Skeletal muscle satellite cell (primary cell): ENCODE measurements at regions not wholly inside any gene's neighbourhood (a gene's known extent, or its start where the extent isn't known, plus 50 kb on each side); places are given as distances from the start of the nearest gene placed in this dataset.
"Not testable (repeated sequence)": the region's sequence is repeated elsewhere in the genome, so short reads cannot be mapped to it uniquely, and the experiment has no call there.

Source experiments
- H3K27me3 ChIP-seq: 2 replicates; pipeline ENCODE4 v1.7.0; 2013; ENCODE audit warnings: low read length; ENCODE audit not compliant: control insufficient read depth, insufficient read depth
- H3K36me3 ChIP-seq: 2 replicates; pipeline ENCODE4 v1.7.0; 2013; ENCODE audit warnings: mild to moderate bottlenecking, control low read depth, low read length; ENCODE audit not compliant: insufficient read depth
- H3K4me1 ChIP-seq: 2 replicates; pipeline ENCODE4 v1.7.0; 2013; ENCODE audit warnings: low read length; ENCODE audit not compliant: control insufficient read depth, insufficient read depth
- H3K4me2 ChIP-seq: 2 replicates; pipeline ENCODE4 v1.7.0; 2013; ENCODE audit warnings: mild to moderate bottlenecking, low read length
- H3K4me3 ChIP-seq: 2 replicates; pipeline ENCODE4 v1.7.0; 2013; ENCODE audit warnings: low read length
- H3K9ac ChIP-seq: 2 replicates; pipeline ENCODE4 v1.7.0; 2013; ENCODE audit warnings: mild to moderate bottlenecking, low read depth, low read length, moderate library complexity
- H3K9me3 ChIP-seq: replicated peaks from 2 replicates; pipeline ENCODE4 v1.7.0; 2013; ENCODE audit warnings: mild to moderate bottlenecking, control low read depth, low read length

DNA sequence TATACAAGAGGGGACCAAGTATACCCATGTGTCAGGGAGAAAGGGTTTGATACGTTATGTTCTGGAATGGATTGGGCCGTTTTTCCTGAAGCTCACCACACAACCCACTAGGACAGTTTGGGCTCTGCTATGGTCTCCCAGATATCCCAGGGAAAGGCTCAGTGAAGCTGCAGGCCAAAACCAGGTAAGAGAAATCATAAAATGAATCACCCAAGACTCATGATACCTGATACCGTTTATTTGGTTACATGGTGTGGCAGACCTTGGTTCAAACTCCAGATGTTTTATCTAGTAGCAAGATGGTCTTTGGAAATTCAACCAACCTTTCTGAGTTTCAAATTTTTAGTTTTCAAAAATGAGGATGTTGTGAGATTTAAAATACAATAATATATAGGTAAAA, 177.6 kb downstream of the C12orf75 start:
- Histone ChIP-seq H3K9me3 (no peaks in the 10 kb centered on the region), H3K4me3 (no peak overlapping the region), H3K4me2 (no peak overlapping the region), H3K36me3 (no peaks in the 10 kb centered on the region), H3K4me1 (no peaks in the 10 kb centered on the region), H3K9ac (no peak overlapping the region), H3K27me3 (no peaks in the 10 kb centered on the region)

DNA sequence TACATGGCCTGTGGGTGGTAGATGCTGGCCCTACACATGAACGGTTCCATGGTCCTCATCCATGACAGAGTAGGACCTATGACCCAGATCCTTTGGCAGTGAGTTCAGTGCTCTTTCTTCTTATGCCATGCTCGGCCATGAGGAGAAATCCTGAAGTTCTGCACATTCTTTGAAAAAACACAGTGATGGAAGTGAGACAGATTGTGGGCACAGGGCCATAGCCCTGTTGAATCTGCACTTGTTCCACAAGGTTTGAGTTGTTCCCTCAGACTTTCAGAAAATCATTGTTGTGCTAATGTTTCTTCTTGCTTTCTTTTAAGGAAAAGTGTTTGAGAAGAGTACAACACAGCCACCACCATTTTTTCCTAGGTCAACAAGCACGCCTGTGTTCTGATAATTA, 180.0 kb downstream of the C12orf75 start:
- H3K4me3 ChIP-seq: no peak overlapping the region
- H3K9ac ChIP-seq: no peak overlapping the region
- H3K9me3 ChIP-seq: no peaks in the 10 kb centered on the region
- H3K36me3 ChIP-seq: no peaks in the 10 kb centered on the region
- no peaks in the 10 kb centered on the region for H3K27me3 ChIP-seq
- H3K4me2 ChIP-seq: no peak overlapping the region
- no peaks in the 10 kb centered on the region for H3K4me1 ChIP-seq

DNA sequence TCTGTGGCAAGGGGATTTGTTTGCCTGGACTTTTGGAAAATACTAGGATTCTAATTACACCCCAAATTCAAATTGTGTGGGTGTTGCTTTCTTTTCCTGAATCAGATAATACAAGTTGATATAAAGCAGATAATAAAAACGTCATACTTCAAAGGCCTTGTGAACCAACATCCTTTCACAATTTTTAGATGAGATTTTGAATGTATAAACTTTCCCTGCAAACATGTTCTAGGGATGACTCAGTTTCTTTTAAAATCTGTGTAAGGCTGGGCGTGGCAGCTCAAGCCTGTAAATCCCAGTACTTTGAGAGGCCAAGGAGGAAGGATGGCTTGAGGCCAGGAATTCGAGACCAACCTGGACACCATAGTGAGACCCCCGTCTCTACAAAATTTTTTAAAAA, 182.4 kb downstream of the C12orf75 start:
- H3K36me3 ChIP-seq, H3K4me1 ChIP-seq, H3K9me3 ChIP-seq, H3K4me3 ChIP-seq, H3K4me2 ChIP-seq, H3K27me3 ChIP-seq, H3K9ac ChIP-seq: not testable (repeated sequence)

DNA sequence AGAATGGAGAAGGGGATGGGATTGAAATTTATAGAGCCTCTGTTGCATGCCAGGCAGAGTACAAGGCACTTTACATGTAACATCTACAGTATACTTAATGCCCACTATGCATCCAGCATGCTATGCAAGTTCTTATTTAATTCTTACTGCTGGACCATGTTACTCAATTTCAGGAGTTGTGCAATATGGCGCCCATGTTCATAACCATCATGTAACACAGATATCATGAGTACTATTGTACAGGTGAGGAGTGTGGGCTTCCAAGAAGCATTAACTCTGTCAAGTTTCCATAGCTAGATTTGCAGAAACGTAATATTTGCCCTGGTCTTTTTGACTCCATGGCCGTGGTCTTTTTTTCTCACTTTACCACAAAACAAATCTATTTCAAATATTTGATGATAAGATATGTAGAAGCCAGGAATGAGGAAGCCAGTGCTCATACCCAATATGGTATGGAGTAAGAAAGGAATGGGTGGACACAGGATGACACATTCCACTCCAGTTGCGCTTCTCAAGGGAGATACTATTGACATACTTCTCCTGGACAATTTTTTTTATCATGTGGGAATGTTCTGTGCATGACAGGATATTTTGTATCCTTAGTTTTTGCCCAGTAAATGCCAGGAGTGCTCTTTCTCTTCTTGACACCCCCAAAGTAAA, 191.8 kb downstream of the C12orf75 start:
- Histone ChIP-seq H3K4me1 (peaks cover 16% of the 10 kb centered on the region), H3K9me3 (no peaks in the 10 kb centered on the region), H3K4me2 (no peak overlapping the region), H3K9ac (no peak overlapping the region), H3K4me3 (no peak overlapping the region), H3K27me3 (no peaks in the 10 kb centered on the region), H3K36me3 (no peaks in the 10 kb centered on the region)

DNA sequence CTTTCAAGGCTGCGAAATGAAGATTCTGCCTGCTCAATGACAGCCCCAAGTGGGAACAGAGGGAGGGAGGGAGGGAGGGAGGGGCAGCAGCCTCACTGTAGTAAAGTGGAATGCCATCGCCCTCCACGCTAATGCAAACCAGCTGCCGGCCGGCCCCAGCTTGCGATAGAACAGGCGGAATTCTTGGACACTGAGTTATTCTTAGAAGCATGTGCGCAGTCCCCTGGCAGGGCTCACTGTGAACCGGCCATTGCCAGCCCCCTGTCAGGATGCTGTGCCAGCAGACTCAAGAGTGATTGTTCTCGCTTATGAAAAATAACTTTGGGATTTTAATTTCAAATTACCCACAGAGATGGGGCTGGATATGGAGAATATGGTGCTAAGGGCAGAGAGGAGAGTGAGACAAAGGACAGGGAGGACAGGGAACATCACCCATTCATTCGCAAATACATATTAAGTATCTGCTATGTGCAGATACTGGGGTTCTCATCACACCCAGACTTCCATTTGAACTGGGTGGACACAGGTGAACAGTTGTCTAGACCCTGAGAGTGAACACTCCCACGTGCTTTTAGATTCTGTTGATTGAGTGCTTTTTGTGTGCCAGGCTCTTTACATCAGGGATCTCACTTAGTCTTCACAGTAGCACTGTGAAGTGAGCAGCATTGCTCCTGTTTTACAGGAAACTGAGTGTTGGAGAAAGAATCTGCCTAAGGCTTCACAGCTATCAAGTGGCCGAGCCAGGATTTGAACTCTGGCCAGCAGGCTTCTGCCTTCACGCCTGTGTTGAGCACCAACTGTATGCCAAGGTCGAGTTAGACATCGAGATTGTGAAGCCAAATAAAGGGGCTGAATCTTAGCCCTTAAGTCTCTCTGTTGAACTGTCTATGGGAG, 192.9 kb downstream of the C12orf75 start:
- no peaks in the 10 kb centered on the region for H3K36me3 ChIP-seq
- H3K9ac ChIP-seq: peak overlapping the region; percentile 58

DNA sequence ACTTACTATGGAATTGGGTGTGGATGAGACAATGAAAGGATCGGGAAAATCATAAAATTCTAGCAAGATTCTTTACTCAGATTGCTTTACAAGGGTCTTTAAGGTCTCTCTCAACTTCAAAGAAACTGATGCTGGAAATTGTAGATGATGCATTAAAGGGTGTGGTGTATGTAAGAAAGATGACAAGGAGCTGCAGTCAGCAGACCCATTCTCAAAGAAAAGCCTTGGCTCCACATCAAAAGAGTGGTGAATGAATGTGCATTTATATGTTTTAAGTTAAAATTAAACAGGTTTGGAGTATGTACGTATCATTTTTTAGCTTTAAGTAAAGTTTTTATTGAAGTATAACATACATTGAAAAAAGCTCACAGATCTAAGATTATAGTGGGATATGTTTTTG, 194.5 kb downstream of the C12orf75 start:
- Histone ChIP-seq H3K36me3 (no peaks in the 10 kb centered on the region), H3K4me3 (no peak overlapping the region), H3K4me2 (no peak overlapping the region), H3K9ac (no peak overlapping the region), H3K27me3 (no peaks in the 10 kb centered on the region), H3K9me3 (no peaks in the 10 kb centered on the region), H3K4me1 (peaks cover 16% of the 10 kb centered on the region)

More for the DNA sequence above, 192.9 kb downstream of the C12orf75 start:
- H3K27me3 ChIP-seq: no peaks in the 10 kb centered on the region
- peak overlapping the region; percentile 24 for H3K4me3 ChIP-seq
- H3K4me1 ChIP-seq: peaks cover 16% of the 10 kb centered on the region
- peak overlapping the region; percentile 66 for H3K4me2 ChIP-seq
- no peaks in the 10 kb centered on the region for H3K9me3 ChIP-seq

DNA sequence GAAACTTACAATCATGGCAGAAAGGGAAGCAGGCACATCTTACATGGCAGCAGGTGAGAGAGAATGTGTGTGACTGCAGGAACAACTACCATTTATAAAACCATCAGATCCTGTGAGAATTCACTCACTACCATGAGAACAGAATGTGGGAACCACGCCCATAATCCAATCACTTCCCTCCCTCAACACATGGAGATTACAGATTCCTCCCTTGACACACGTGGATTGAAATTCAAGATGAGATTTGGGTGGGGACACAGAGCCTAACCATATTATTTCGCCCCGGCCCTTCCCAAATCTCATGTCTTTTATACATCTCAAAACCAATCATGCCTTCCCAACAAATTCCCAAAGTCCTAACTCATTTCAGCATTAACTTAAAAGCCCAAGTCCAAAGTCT, 203.6 kb downstream of the C12orf75 start:
- H3K27me3 ChIP-seq: no peaks in the 10 kb centered on the region

DNA sequence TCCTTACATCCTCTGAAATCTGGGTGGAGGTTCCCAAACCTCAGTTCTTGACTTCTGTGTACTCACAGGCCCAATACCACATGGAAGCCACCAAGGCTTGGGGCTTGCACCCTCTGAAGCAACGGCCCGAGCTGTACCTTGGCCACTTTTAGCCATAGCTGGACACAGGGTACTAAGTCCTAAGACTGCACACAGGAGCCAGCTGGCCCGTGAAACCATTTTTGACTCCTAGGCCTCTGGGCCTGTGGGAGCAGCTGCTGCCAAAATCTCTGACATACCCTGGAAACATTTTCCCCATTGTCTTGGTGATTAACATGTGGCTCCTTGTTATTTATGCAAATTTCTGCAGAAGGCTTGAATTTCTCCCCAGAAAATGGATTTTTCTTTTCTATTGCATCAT, 204.5 kb downstream of the C12orf75 start:
- H3K4me1 ChIP-seq, H3K9ac ChIP-seq: not testable (repeated sequence)

More for the DNA sequence above, 203.6 kb downstream of the C12orf75 start:
- H3K36me3 ChIP-seq: no peaks in the 10 kb centered on the region
- no peak overlapping the region for H3K4me2 ChIP-seq
- H3K4me1 ChIP-seq: peaks cover 3% of the 10 kb centered on the region
- H3K9ac ChIP-seq: no peak overlapping the region
- no peak overlapping the region for H3K4me3 ChIP-seq
- peaks cover 7% of the 10 kb centered on the region for H3K9me3 ChIP-seq

DNA sequence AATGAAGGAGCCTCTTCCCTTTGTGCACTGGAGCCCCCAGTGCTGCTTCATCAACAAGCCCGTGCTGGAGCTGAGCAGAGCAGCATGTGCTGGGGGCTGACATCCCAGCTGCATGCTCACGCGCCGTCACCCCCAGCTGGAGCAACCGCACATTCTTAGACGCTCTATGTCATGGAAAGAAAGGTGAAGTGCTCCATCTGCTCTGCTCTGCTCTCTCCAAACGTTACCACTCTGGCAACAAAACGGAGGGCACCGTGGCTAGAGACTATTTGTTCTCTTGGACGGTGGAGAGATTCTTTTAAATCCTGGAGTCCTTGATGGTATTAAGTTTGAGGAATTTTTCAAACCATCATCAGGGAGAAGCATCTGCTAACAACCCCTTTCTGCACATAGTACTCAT, 208.4 kb downstream of the C12orf75 start:
- H3K9me3 ChIP-seq: peaks cover 7% of the 10 kb centered on the region
- no peak overlapping the region for H3K4me3 ChIP-seq
- no peaks in the 10 kb centered on the region for H3K36me3 ChIP-seq
- no peaks in the 10 kb centered on the region for H3K27me3 ChIP-seq
- peaks cover 3% of the 10 kb centered on the region for H3K4me1 ChIP-seq
- H3K9ac ChIP-seq: no peak overlapping the region
- no peak overlapping the region for H3K4me2 ChIP-seq

More for the DNA sequence above, 204.5 kb downstream of the C12orf75 start:
- not testable (repeated sequence) for H3K4me3 ChIP-seq, H3K4me2 ChIP-seq, H3K9me3 ChIP-seq, H3K36me3 ChIP-seq, H3K27me3 ChIP-seq

DNA sequence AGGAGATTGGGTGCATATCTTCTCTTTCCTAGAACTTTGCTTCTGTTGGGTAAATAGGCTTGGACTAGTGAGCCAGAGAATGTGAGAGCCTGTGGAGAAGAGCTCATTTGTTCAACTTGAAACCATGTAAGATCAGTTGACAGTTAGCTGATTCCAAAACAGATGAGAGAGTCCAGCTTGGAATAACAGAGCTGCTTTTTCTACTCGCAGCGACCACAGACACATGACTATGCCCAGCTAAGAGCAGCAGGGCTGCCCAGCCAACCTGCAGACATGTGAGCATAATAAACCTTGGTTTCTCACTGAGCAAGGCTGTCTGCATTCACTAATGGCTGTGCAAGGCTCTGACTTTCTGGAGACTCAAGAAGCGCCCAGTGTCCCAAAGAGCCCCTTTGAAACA, 209.2 kb downstream of the C12orf75 start:
- peaks cover 3% of the 10 kb centered on the region for H3K4me1 ChIP-seq
- no peaks in the 10 kb centered on the region for H3K36me3 ChIP-seq
- no peak overlapping the region for H3K4me2 ChIP-seq
- peaks cover 6% of the 10 kb centered on the region for H3K9me3 ChIP-seq
- no peaks in the 10 kb centered on the region for H3K27me3 ChIP-seq
- H3K4me3 ChIP-seq: no peak overlapping the region
- H3K9ac ChIP-seq: no peak overlapping the region

DNA sequence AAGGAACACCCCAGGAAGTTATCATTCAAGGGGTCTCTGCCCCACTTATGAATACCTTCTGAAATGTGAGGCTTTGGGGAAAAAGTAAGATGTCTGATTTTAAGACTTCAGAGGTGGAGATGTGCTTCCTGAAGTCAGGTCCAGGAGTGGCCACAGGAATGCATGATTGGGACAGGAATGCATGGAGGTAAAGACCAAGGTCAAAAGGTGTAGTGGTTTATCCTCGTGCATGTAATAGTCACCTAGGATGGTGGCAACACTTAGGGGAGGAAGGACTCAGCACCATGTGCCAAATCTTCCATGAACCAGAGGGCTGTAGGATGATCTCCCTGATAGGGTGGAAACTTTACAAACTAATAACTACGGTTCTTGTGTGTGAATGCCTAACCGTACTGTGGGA, 217.3 kb downstream of the C12orf75 start:
- Histone ChIP-seq H3K36me3 (no peaks in the 10 kb centered on the region), H3K27me3 (no peaks in the 10 kb centered on the region), H3K4me1 (no peaks in the 10 kb centered on the region), H3K4me3 (no peak overlapping the region), H3K9me3 (no peaks in the 10 kb centered on the region), H3K4me2 (no peak overlapping the region), H3K9ac (no peak overlapping the region)

DNA sequence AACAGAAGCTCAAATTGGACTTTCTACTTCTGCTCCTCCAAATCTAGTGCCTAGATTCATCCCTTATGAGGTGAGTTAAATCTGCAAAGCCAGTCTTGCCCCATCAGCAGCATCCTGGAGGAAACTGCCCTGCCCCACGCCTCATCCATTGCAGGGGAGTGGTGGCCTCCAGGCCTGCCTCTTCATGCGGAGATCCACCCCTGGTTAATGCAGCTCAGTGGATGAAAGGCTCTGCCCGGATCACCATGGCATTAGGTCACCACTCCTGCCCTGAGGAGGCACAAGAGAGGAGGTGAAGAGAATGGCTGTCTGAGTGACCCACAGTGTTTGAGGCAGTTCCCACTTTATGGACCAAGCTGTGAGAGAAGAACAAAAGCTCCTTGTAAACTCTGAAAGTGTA, 218.1 kb downstream of the C12orf75 start:
- H3K27me3 ChIP-seq: no peaks in the 10 kb centered on the region
- H3K9me3 ChIP-seq: no peaks in the 10 kb centered on the region
- H3K36me3 ChIP-seq: no peaks in the 10 kb centered on the region
- no peak overlapping the region for H3K9ac ChIP-seq
- H3K4me3 ChIP-seq: no peak overlapping the region
- no peaks in the 10 kb centered on the region for H3K4me1 ChIP-seq
- H3K4me2 ChIP-seq: no peak overlapping the region
